Common myeloid progenitor, CD34-positive (primary cell): ENCODE measurements at regions not wholly inside any gene's neighbourhood (a gene's known extent, or its start where the extent isn't known, plus 50 kb on each side); places are given as distances from the start of the nearest gene placed in this dataset.

ENCODE experiments used
- CTCF ChIA-PET: fragments of 350-600 bp; sonication (Branson Sonifier 250); formaldehyde crosslinking; loops from one replicate; lab custom pipeline; 2021; ENCODE audit warnings: antibody characterized with exemption; lab: Charles Lee
- POLR2A ChIA-PET: fragments of 350-600 bp; sonication (Branson Sonifier 250); formaldehyde crosslinking; loops from one replicate; lab custom pipeline; 2021; ENCODE audit warnings: antibody characterized with exemption; lab: Charles Lee
- DNase-seq, 3 donors: peaks; one replicate each; pipeline versions ENCODE4 v3.0.0 to v3.0.0-alpha.2; 2013
- H3K27ac ChIP-seq, 2 experiments: 1 replicate in 1 of 2; 2 replicates in 1 of 2; pipeline ENCODE4 v1.7.0; 2013; ENCODE audit warnings: inconsistent platforms in 2 of 2, low read length in 2 of 2, mild to moderate bottlenecking in 2 of 2, low read depth in 1 of 2, moderate library complexity in 1 of 2; ENCODE audit not compliant: severe bottlenecking in 2 of 2, insufficient read depth in 1 of 2, poor library complexity in 1 of 2
- H3K27me3 ChIP-seq, 5 experiments: replicated peaks in 2 of 5; 1 replicate in 3 of 5; 2 replicates in 2 of 5; pipeline versions ENCODE4 v1.6.1 to v1.7.0; 2013; ENCODE audit warnings: low read length in 4 of 5, mild to moderate bottlenecking in 2 of 5, moderate library complexity in 2 of 5, inconsistent platforms in 1 of 5; ENCODE audit not compliant: insufficient read depth in 5 of 5, control insufficient read depth in 4 of 5
- H3K36me3 ChIP-seq, 4 experiments: 1 replicate in 2 of 4; 2 replicates in 2 of 4; pipeline versions ENCODE4 v1.6.1 to v1.7.0; 2013; ENCODE audit warnings: low read length in 3 of 4, control low read depth in 1 of 4, mild to moderate bottlenecking in 1 of 4; ENCODE audit not compliant: control insufficient read depth in 4 of 4, insufficient read depth in 4 of 4
- H3K4me1 ChIP-seq, 4 experiments: 1 replicate in 3 of 4; 2 replicates in 1 of 4; pipeline versions ENCODE4 v1.6.1 to v1.7.1; 2013; ENCODE audit warnings: low read length in 3 of 4, mild to moderate bottlenecking in 3 of 4, control low read depth in 1 of 4, inconsistent platforms in 1 of 4, moderate library complexity in 1 of 4; ENCODE audit not compliant: control insufficient read depth in 4 of 4, insufficient read depth in 4 of 4; ENCODE audit errors: control extremely low read depth in 1 of 4
- H3K4me3 ChIP-seq, 7 experiments: 1 replicate in 4 of 7; 2 replicates in 3 of 7; pipeline versions ENCODE4 v1.5.1 to v1.7.0; 2013; ENCODE audit warnings: mild to moderate bottlenecking in 7 of 7, low read length in 6 of 7, moderate library complexity in 6 of 7, inconsistent platforms in 2 of 7, low read depth in 2 of 7, control low read depth in 1 of 7; ENCODE audit not compliant: insufficient read depth in 4 of 7, control insufficient read depth in 1 of 7; ENCODE audit errors: extremely low read depth in 1 of 7
- H3K9me3 ChIP-seq, 5 experiments: 1 replicate in 4 of 5; 2 replicates in 1 of 5; pipeline versions ENCODE4 v1.6.1 to v1.7.1; 2013; ENCODE audit warnings: low read length in 4 of 5, mild to moderate bottlenecking in 2 of 5, inconsistent platforms in 1 of 5, low read depth in 1 of 5, moderate library complexity in 1 of 5; ENCODE audit not compliant: control insufficient read depth in 4 of 5, insufficient read depth in 2 of 5; ENCODE audit errors: control extremely low read depth in 1 of 5
- WGBS: methylation state at CpG from one replicate; pipeline ENCODE4 v1.1.5; 2013; ENCODE audit not compliant: insufficient coverage; 5-methylcytosine and 5-hydroxymethylcytosine counted together

DNA sequence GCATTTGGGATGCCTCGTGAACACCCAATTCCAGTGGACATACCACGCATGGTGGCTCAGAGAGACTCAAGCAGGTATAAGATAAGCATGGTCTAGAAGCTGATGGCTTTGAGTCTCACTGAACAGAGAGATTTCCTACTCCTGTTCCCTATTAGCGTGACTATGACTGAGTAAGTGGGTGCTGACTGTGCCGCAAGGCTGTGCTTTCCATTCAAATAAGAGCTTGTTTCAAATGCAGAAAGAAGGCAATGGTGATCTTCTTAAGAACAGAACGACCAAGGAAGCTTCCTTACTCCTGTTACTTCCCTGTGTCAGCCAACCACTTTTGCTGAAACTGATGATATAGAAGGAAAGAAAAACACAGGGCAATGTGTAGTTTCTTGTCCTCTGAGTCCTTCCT is 63.5 kb upstream of the IGFBP2 start:
- WGBS, result 97% methylated on average over 4 of the region's 5 CpGs
- Histone ChIP-seq H3K36me3 (no peaks in the 10 kb centered on the region), H3K4me3 (no peak overlapping the region), H3K9me3 (peaks cover 0 to 8% (median 2%) of the 10 kb centered on the region in 5 experiments), H3K27me3 (peaks cover 0 to 12% (median 0%) of the 10 kb centered on the region in 5 experiments), H3K4me1 (no peaks in the 10 kb centered on the region), H3K27ac (no peak overlapping the region)
- ChIA-PET CTCF (no interaction called here), POLR2A (interaction anchor here (0.7 kb wide), 1 partner anchor 14 kb away, joined by 3 read pairs; no protein-coding TSS in a partner anchor)
- no peak for DNase-seq

DNA sequence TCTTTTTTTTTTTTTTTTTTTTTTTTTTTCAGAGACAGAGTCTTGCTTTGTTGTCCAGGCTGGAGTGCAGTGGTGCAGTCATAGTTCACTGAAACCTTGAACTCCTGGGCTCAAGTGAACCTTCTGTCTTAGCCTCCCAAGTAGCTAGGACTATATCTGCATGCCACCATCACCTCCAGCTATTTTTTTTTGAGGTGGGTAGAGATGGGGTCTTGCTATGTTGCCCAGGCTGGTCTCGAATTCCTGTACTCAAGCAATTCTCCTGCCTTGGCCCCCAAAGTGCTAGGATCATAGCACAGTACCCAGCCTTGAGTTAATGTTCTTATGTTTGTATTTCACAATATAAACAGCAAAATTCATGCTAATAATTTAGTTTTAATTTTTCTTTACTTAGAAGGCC is 62.9 kb upstream of the IGFBP2 start:
- H3K9me3 ChIP-seq, result peaks cover 0 to 8% (median 2%) of the 10 kb centered on the region in 5 experiments
- H3K4me3 ChIP-seq, result no peak overlapping the region
- no peak overlapping the region for H3K27ac ChIP-seq
- no CpG with 5 or more reads among the region's 1 CpG for WGBS
- no peaks in the 10 kb centered on the region for H3K36me3 ChIP-seq
- POLR2A ChIA-PET, result no interaction called here
- CTCF ChIA-PET, result no interaction called here
- peaks cover 0 to 10% (median 0%) of the 10 kb centered on the region in 5 experiments for H3K27me3 ChIP-seq
- H3K4me1 ChIP-seq, result no peaks in the 10 kb centered on the region
- DNase-seq, result no peak

DNA sequence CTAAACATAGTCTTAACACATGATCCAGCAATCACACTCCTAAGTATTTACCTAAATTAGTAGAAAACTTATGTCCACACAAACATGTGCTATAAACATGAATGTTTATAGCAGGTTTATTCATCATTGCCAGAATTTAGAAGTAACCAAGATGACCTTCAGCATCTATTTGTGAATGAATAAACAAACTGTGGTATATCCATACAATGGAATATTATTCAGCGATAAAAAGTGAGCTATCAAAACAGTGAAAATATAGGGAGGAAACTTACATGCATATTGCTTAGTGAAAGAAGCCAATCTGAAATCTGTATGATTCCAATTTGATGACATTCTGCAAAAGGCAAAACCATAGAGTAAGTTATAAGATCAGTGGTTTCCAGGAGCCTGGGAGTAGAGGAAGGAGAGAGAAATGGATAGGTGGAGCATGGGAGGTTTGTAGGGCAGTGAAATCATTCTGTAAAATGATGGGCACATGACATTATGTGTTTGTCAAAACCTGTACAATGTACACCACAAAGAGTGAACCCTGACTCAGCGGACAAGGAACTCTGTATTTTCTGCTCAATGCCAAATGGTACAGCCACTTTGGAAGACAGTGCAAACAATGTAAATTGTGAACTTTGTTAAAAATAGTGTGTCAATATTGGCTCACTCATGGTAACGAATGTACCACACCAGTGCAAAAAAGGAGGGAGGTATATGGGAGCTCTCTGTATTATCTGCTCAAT is 61.9 kb upstream of the IGFBP2 start:
- H3K27me3 ChIP-seq, result peaks cover 0 to 7% (median 0%) of the 10 kb centered on the region in 5 experiments
- no peak for DNase-seq
- H3K27ac ChIP-seq, result no peak overlapping the region
- no peaks in the 10 kb centered on the region for H3K4me1 ChIP-seq
- H3K36me3 ChIP-seq, result no peaks in the 10 kb centered on the region
- WGBS, result 100% methylated on average over 3 of the region's 3 CpGs
- POLR2A ChIA-PET, result no interaction called here
- CTCF ChIA-PET, result no interaction called here
- peaks cover 0 to 8% (median 2%) of the 10 kb centered on the region in 5 experiments for H3K9me3 ChIP-seq
- no peak overlapping the region for H3K4me3 ChIP-seq

DNA sequence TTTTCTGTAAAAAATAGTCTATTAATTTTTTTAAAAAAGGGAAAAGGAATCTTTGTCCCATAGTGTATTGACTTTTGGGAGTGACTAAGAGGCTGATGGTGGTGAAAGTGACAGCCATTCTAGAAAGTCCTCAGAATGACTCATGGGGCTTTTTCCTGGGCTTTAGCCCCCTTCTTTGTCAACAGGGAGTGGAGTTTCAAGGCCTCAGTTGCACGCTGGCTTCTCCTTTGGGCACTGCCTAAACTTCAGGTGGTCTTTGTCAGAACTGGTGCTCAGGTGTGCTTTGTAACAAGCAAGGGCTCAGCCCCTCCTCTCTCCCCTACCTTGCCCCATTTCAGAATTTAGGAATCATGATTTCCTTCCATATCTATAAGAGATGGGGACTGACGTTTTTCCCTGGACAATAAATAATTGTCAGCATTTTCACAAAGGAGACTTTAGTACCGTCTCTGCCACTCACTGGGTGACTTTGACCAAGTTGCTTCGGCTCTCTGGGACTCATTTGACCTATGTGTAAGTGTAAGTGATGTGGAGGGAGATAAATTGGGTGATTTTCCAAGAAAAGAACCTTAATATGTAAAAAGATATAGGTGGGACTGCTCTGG is 61.2 kb upstream of the IGFBP2 start:
- POLR2A ChIA-PET, result no interaction called here
- no peaks in the 10 kb centered on the region for H3K4me1 ChIP-seq
- H3K27me3 ChIP-seq, result peaks cover 0 to 7% (median 0%) of the 10 kb centered on the region in 5 experiments
- H3K9me3 ChIP-seq, result peaks cover 0 to 8% (median 2%) of the 10 kb centered on the region in 5 experiments
- 94% methylated on average over 3 of the region's 4 CpGs for WGBS
- no peak for DNase-seq
- no peak overlapping the region for H3K27ac ChIP-seq
- CTCF ChIA-PET, result no interaction called here
- H3K4me3 ChIP-seq, result no peak overlapping the region
- no peaks in the 10 kb centered on the region for H3K36me3 ChIP-seq

DNA sequence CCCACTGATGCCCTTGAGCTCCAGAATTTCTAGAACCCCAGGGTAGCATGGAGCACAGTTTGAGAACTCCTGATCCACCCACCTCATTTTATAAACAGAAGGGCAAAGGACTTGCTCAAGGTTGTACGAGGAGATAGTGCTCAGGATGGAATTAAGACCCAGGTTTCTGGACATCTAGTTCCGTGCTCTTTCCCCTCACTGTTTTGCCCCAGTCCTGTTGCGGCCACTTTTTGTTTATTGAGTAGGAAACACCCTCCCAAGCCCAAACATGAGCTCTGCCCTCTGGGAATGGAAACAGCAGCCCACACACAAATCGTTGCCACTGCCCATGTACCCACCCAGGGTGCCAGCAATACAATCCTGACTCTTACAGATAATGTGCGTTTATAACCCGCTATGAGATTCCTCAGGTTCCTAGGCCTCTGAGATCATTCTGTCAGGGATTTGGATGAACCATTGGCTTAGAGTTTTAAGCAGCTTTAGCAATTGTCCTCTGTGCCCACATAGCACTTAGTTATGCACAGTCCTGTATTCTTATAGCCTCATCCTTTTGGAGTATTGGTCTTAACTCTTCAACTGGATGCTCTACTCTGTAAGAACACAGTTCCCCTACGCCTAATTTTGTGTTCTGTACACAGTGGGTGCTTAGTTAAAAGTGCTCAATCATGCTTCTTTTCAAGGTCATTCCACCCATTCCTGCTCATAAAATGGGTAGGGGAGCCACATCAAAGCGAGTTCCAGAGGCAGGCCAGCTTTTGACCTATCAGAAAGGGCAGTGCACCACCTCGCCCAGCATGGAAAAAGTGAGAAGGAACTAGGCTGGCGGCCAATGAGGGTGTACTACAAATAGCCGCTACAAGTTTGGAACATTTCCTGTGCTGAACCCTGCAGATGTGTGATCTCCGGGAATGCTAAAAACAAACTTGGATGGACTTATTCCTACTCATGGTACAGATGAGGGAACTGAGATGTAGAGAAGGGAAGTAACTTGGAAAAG is 60.3 kb upstream of the IGFBP2 start:
- no peaks in the 10 kb centered on the region for H3K4me1 ChIP-seq
- H3K9me3 ChIP-seq, result peaks cover 0 to 8% (median 2%) of the 10 kb centered on the region in 5 experiments
- peaks cover 0 to 6% (median 0%) of the 10 kb centered on the region in 5 experiments for H3K27me3 ChIP-seq
- H3K27ac ChIP-seq, result no peak overlapping the region
- DNase-seq, result no peak
- ChIA-PET CTCF (interaction anchor here (1.3 kb wide), 1 partner anchor 9 kb away, joined by 3 read pairs; no protein-coding TSS in a partner anchor), POLR2A (no interaction called here)
- WGBS, result 94% methylated on average over 10 of the region's 12 CpGs
- no peak overlapping the region for H3K4me3 ChIP-seq
- H3K36me3 ChIP-seq, result no peaks in the 10 kb centered on the region

DNA sequence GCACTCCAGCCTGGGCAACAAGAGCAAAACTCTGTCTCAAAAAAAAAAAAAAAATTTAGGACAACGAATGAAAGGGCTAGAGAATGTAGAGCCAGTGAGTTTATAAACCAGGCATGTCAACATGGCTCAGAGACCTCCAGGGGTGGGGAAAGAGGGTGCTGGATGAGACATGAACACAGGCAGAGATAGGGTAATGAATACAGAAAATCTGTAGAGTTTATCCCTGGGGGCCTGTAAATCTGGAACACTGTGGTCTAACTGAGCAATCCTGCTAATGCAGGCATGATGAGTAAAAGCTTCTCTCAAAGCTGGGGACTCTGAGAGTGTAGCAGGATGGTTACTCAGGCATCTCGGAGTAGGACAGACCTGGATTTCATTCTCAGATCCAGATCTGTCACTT is 59.2 kb upstream of the IGFBP2 start:
- H3K4me1 ChIP-seq, result no peaks in the 10 kb centered on the region
- 100% methylated on average over 1 of the region's 2 CpGs for WGBS
- no peaks in the 10 kb centered on the region for H3K36me3 ChIP-seq
- H3K27ac ChIP-seq, result no peak overlapping the region
- POLR2A ChIA-PET, result no interaction called here
- H3K9me3 ChIP-seq, result peaks cover 0 to 8% (median 2%) of the 10 kb centered on the region in 5 experiments
- peaks cover 0 to 8% (median 0%) of the 10 kb centered on the region in 5 experiments for H3K27me3 ChIP-seq
- CTCF ChIA-PET, result interaction anchor here (1.3 kb wide), 1 partner anchor 10 kb away, joined by 3 read pairs; no protein-coding TSS in a partner anchor
- DNase-seq, result no peak
- H3K4me3 ChIP-seq, result no peak overlapping the region
